HG03571 (cell line): ENCODE measurements at regions not wholly inside any gene's neighbourhood (a gene's known extent, or its start where the extent isn't known, plus 50 kb on each side); places are given as distances from the start of the nearest gene placed in this dataset.

Source experiments
- ATAC-seq: cut with Tn5 transposase; IDR thresholded peaks from one replicate; pipeline ENCODE4 v1.9.1; 2021; ENCODE audit not compliant: unreplicated experiment

DNA sequence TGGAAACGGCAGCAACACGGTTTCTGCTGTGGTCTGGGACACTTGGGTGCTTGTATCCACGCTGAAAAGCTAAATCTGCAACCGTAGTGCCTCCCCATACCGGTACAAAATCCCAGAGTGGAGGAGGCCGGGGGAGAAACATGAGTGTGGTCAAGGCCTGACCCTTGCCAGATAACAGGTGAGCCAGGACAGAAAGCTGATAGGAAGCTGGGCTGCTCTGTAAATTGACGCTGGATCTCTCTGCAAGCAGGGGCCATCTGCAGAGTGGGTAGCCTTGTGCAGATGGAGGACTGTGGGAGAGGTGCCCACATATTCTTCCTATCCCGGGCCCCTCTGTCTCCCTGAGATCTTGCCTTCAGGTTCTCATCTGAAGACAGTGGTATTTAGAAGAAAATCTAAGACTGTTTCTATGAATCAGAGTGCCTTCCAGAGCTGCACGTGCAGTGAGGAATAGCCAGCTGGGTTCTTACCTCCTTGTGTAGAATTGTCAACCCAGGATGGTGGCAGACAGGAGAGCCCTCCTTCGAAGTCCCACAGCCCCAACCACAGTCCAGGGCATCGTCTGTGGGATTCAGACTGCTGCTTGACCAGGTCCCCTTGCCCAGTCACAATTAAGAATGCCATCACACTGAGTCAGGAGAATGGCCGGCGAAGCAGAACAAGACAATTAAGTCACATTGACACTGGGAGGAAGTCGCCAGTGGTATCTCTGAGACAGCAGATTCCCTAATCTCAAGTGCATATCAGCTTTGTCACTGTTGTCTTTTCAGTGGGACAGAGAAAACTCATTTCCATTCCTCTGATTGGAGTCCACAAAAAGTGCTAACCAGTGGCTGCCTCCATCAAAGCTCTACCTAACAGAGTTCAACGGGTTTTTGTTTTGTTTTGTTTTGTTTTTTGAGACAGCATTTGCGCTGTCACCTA is 100.0 kb upstream of the RIPOR2 start:
- no peak for ATAC-seq

DNA sequence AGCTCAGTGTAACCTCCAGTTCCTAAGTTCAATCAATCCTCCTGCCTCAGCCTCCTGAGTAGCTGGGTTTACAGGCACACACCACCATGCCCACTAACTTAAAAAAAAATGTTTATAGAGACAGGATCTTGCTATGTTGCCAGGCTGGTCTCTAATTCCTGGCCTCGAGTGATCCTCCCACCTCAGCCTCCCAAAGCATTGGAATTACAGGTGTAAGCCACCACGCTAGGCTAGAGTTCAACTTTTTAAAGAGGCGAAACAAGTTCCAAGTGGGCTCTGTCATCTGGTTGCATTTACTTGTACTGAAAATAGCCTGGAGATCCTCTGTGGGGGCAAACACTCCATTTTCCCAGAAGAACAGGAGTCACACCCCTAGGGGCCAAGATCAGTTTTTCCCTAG is 100.7 kb upstream of the RIPOR2 start:
- no peak for ATAC-seq

DNA sequence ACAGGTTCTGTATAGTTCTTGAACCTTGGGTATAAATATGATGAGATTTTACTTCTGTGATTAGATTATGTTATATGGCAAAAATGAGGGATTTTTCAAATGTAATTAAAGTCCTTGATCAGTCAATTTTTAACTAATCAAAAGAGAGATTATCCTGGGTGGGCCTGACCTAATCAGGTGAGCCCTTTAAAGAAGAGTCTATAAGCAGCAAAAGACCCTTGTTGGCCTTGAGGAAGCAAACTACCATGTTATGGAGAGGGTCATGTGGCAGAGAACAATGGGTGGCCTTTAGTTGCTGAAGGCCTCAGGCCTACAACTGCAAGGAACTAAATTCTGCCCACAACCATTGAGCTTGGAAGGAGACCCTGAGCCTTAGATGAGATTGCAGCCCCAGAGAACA is 102.5 kb upstream of the RIPOR2 start:
- ATAC-seq: no peak

DNA sequence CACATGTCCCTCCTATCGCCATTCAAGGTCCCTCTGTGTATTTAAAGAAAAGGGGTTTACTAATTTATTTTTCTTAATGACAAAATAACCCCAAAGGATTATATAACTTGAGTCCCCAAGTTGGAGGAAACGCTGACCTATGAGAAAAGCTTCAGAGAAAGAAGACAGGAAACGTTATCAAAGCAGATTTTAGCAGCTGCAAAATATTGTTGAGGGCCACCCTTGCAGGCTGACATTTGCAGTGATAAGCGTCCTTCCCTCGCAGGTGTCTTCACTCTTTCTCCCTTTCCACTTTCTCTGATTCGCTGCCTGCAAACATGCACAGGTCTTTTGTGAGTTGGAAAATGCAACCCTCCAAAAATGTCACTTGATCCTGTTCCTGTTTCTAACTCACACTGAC is 103.2 kb upstream of the RIPOR2 start:
- ATAC-seq: no peak

DNA sequence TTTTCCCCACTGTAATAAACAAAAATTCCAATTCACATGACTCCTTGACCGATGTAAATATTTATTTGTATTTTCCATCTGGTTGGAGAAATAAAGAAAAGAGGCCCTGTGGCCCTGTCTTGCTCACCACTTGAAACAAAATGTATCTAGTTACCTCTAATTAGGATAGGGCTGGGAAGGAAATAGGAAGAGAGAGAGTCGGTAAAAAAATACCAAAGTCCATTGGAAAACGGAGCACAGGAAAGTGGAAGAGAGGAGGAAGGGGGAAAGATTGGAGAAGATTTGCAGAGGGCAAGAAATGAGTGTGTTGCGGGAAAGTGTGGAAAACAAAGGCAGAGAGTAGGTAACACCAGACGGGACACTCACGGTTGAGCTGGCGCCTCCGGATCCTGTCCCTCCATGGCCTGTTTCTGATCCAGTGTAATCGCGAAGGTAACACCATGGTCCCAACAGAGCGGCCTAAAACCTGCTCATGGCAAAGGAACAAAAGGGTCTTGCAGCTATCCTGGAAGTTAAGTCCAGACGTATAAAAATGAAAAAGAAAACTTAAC is 105.8 kb upstream of the RIPOR2 start:
- ATAC-seq: no peak

DNA sequence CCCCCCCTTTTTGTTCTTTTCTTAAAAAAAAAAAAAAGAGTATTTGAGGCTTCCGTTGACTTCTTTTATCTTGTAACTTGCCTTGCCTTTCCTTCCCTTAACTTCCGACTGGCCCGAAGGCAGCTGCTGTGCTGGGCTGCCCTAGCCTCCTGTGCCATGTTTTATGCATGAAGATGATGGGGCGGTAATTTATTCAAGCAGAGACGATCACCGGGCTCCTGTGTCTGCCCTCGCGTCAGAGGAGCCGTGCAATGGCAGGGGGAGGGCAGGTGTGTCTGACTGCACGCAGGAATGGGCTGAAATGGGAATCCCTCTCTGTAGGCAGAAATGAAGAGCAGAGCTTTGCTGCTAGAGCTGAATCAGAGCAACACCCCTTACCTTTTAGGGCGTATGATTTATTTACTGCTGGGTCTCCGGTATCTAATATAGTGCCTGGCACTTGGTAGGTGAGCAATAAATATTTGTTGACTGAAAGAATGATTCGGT is 106.3 kb upstream of the RIPOR2 start:
- ATAC-seq: no peak

DNA sequence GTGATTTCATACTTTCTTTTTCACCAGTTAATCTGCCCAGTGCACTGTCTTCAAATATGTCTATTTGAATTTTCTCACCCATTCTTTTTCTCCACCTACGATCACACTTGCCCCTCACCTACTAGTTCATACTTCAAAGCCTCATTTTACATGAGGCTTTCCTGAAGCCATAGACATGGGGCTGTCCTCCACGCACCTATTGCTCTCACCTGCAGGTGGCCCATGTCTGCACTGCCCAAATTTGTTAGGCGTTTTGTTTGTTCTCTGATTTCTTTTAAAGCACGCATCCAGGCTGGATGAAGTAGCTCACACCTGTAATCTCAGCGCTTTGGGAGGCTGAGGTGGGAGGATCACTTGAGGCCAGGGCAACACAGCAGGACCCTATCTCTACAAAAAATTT is 106.8 kb upstream of the RIPOR2 start:
- ATAC-seq: no peak

DNA sequence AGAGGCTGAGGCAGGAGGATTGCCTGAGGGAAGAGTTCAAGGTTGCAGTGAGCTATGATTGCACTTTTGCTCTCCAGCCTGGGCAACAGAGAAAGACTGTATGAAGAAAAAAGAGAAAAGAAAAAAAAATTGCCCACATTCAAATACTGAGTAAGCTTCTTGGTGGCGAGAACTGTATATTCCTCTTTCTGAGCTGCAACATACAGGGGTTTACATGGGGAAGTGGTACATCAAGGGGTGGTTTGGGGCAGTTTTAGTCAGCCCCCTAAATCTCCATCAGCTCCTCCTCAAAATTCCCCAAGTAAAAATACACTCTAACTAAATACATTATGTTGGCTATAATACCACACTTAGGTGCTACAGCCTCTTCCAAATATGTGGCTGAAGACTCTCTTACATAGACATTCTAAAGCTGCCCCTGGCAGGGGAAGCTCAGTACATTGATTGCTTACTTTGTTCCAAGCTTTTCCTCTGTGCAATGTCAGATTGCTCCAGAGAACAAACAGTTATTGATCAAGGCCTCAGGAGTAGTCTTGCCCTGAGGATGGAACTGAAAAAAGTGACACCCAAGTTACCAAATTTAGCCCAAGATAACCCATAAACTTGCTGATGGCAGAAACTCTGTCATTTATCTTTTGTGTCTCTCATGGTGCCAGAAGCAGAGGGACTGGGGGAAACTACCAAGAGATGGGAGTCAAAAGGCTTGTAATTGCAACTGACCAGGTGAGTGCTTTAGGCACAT is 107.4 kb upstream of the RIPOR2 start:
- no peak for ATAC-seq

DNA sequence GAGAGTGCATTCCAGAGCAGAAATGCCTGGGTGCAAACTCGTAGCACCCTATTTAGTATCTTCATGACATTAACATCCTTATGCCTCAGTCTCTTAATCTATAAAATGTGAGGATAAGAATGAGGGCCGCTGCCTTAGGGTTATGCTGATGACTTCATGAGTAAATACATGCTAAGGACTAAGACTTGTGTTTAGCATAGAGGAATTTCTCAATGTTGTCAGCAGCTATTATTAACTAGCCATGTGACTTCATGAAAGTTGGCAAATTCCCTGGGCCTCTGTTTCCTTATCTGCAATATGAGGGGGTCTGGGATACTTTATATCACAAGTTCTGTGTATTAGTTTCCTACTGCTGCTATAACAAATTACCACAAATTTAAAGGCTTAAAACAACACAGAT is 108.1 kb upstream of the RIPOR2 start:
- no peak for ATAC-seq

DNA sequence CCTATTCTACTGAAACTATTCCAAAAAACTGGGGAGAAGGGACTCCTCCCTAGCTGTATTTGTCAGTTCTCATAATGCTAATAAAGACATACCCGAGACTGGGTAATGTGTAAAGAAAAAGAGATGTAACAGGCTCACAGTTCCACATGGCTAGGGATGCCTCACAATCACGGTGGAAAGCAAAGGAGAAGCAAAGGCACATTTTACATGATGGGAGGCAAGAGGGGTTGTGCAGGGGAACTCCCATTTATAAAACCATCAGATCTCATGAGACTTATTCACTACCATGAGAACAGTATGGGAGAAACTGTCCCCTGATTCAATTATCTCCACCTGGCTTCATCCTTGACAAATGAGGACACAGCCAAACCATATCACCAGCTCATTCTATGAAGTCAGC is 111.2 kb upstream of the RIPOR2 start:
- ATAC-seq: no peak

DNA sequence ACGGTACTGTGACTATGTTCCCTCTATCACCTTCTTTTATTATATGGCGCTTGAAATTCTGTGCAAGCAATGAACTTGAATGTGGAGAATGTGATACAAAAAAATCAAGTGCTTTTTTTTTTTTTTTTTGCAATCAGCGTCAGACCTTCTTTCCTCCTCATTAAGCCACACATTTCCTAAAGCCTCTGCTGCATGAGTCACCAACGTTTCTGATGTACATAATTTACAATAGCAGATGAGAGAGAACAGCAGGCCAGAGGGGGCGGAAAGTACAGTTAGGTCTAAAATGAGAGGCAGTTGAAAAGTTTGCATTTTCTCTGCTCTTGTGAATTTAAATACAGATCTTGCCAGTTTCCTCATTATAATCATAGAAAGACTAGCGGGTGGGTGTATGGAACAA is 114.6 kb upstream of the RIPOR2 start:
- ATAC-seq: no peak

DNA sequence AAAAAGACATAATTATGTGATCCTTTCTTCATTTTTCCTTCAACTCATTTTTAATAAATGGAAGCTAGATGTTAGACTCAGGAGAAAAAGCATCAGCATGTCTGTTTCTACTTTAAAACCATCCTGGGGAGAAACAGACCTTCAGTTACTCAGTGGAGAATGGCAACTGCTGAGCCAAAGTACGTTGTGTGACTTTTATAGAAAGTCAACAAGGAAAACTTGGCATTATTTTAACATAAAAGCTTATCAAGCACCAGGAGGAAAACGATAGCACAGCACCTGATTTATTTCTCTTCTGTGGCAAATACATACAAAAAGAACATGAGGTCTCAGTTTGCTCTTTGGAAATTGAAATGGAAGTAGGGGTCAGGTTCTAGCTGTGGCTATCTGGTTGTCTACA is 115.3 kb upstream of the RIPOR2 start:
- no peak for ATAC-seq

DNA sequence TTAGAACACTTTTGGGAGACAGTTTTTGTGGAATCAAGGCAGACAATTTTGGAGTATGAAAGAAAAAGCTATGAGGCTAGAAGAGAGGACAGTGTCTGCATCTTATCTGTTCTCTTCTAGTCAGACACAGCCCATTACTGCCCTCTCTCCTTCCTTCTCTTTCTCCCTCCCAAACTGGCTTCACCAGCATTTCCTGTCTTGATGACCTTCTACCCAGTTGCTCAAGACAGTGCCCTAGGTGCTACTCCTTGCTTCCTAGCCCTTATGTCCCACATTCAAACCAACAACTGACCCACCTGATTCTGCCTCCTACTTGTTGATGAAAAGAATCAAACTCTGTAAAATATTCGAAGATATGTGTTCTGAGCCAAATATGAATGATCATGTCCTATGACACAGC is 116.4 kb upstream of the RIPOR2 start:
- no peak for ATAC-seq

DNA sequence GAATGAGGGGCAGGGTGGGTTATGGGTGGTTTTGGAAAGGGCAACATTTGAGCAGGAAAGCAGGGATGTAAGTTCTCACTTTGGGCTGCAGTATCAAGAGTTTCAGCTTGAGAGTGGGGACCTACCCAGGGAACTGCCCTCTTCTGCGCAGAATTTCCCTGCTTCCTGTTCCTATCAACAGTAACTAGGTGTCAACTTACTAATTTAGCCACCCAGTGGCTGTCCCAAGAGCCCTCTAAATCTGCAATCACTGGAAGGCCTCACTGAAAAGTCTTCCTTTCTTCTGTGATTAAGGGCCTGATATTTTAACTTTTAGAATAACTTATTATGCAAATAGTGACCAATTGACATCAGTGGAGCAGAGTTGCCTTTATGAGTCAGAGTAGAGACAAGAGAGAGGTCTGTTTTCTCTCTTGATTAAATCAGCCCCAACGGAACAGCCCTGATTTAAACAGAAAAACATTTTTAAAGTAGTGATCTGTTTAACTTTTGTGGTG is 118.2 kb upstream of the RIPOR2 start:
- ATAC-seq: peak; percentile 66

DNA sequence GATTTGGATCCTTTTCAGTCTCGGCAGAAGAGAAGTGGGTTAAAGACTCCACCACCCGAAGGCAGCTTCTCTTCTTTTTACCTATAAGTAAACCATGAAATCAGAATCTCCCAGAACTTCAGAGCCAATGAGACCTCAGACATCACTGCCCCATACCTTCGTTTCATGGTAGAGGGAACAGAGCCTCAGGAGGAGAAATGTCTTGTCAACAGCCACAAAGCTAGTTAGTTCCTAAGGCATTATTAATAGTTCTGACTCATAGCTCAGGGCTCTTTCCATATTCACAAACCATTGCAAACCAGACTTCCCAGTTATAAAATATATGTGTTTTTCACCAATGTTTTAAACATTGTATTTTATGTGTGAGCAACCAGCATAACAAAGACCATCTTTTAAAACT is 118.7 kb upstream of the RIPOR2 start:
- ATAC-seq: no peak

DNA sequence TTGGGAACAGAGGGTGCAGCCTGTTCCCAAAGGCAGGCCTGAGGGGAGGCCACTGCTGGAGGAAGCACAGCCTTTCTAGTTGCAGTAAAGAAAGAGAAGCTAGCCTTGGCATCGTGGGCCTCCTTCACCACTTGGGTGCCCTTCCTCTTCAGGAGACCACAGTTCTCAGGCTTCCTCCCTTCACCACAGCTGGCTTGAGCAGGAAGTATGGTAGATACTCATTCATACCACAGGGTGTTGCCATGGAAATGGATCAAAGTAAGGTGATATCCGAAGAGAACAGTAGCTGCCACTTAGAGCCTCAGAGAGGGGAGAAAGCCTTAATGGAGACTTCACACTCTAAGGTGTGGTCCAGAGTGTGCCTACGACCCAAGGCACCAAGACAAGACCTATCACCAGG is 120.4 kb upstream of the RIPOR2 start:
- ATAC-seq: peak; percentile 64

DNA sequence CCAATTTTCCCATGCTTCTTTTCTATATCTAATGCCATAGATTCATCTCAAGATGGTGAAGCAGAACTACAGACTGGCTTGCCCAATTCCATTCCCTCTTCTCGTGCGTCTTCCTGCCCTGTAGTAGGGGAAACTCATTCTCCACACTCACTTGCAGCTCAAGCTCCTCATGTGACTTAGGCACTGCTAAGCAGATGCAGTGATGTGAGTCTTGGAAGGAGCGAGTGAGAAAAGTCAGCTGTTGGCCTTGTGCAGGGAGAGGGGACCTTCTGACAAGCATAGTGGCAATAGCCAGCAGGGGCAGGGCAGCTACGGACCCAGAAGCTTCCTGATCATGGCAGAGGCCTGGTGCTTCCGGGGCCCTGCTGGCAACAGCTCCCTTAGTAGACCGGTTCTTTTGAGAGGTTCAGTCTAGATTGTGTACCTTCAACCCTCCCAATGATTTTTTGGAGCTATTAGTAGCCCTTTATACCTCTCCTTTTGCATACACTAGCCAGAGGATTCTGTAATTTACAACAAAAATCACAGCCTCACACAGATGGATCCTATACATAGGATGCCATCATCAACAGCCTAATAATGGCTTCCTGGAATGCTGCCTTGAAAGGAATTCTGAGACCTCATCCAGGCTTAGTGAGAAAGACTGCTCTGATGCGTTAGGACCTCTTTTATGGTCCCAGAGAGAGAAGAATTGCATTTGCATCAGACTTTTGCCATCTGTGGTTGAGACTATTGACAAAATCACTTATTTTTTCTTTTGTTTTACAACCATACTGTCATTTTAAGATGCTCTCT is 121.5 kb upstream of the RIPOR2 start:
- ATAC-seq: no peak

DNA sequence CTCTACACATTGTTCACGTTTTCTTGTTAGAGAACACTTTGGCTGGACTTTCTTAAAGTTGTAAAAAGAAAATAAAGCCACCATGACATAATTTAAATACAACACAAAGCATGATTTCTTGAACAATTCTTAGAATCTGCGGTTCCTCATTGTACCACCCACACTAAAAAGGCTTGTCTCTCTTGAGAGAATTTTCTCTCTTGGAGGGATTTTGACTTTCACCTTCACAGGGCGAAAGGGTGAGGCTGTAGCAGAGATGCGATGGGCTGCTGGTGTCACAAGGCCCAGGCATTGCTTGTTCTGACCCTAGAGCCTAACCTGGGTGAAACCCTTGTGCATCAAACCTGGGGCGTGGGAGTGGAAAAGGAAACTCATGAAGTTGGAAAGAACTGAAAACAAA is 122.7 kb upstream of the RIPOR2 start:
- no peak for ATAC-seq

DNA sequence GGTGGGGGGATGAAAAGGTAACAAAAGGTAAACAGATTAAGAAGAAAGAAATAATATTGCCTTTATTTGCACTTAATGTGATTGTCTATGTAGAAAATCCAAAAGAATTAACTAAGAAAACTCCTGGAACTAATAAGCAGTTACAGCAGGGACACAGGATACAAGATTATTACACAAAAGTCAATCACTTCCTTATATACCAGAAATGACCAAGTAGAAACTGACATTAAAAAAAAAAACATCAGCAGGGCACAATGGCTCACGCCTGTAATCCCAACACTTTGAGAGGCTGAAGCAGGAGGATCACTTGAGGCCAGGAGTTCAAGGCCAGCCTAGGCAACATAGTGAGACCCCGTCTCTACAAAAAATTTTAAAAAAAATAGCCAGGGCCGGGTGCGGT is 123.2 kb upstream of the RIPOR2 start:
- ATAC-seq: no peak

DNA sequence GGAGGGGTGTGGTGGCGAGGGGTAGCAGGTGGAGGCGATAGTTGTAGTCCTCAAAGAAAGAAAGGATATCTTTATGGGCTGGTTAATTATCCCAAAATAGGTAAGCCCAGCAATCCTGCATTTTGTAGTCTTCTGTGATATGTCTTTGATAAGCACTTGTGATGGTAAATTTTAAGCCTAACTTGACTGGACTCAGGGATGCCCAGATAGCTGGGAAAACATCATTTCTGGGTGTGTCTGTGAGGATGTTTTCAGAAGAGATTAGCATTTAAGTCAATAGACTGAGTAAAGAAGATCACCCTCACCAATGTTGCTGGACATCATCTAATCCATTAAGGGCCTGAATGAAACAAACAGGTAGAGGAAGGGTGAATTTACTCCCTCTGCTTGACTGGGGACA is 124.8 kb upstream of the RIPOR2 start:
- no peak for ATAC-seq
